ENCODE measurements at regions not wholly inside any gene's neighbourhood (a gene's known extent, or its start where the extent isn't known, plus 50 kb on each side); places are given as distances from the start of the nearest gene placed in this dataset.

DNA sequence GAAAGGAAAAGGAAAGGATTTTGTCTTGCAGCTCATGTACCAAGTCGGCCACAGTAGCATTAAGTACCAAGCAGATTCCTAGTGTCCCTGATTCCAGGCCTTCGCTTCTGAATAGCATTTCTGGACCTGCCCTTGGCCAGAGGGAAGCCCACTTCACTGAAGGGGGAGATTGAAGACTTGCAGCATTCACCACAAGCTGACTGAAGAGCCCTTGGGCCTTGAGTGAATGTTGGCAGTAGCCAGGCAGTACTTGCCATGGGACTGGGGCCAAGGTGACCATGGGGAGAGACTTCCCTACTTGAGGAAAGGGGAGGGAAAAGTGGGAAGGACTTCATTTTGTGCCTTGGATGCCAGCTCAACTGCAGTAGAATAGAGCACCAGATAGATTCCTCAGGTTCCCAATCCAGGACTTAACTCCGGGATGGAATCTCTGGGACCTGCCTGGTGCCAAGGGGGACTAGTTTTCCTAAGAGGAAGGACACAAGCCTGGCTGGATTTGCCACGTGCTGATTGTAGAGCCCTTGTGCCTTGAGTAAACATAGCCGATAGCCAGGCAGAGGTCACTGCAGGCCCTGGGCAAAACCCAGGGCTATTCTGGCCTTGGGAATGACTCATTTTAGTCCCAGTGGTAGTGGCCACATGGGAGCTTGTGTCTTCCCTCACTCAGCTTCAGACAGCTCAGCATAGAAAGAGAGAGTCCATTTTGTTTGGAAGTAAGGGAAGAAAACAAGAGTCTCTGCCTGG is 141.7 kb upstream of the KCND2 start:
- TF ChIP-seq, protein P1, sequence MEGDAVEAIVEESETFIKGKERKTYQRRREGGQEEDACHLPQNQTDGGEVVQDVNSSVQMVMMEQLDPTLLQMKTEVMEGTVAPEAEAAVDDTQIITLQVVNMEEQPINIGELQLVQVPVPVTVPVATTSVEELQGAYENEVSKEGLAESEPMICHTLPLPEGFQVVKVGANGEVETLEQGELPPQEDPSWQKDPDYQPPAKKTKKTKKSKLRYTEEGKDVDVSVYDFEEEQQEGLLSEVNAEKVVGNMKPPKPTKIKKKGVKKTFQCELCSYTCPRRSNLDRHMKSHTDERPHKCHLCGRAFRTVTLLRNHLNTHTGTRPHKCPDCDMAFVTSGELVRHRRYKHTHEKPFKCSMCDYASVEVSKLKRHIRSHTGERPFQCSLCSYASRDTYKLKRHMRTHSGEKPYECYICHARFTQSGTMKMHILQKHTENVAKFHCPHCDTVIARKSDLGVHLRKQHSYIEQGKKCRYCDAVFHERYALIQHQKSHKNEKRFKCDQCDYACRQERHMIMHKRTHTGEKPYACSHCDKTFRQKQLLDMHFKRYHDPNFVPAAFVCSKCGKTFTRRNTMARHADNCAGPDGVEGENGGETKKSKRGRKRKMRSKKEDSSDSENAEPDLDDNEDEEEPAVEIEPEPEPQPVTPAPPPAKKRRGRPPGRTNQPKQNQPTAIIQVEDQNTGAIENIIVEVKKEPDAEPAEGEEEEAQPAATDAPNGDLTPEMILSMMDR (IDR thresholded peaks at IDR 0.05; ENCODE audit: insufficient read depth, low read length), result no peak
- TF ChIP-seq, protein P2, sequence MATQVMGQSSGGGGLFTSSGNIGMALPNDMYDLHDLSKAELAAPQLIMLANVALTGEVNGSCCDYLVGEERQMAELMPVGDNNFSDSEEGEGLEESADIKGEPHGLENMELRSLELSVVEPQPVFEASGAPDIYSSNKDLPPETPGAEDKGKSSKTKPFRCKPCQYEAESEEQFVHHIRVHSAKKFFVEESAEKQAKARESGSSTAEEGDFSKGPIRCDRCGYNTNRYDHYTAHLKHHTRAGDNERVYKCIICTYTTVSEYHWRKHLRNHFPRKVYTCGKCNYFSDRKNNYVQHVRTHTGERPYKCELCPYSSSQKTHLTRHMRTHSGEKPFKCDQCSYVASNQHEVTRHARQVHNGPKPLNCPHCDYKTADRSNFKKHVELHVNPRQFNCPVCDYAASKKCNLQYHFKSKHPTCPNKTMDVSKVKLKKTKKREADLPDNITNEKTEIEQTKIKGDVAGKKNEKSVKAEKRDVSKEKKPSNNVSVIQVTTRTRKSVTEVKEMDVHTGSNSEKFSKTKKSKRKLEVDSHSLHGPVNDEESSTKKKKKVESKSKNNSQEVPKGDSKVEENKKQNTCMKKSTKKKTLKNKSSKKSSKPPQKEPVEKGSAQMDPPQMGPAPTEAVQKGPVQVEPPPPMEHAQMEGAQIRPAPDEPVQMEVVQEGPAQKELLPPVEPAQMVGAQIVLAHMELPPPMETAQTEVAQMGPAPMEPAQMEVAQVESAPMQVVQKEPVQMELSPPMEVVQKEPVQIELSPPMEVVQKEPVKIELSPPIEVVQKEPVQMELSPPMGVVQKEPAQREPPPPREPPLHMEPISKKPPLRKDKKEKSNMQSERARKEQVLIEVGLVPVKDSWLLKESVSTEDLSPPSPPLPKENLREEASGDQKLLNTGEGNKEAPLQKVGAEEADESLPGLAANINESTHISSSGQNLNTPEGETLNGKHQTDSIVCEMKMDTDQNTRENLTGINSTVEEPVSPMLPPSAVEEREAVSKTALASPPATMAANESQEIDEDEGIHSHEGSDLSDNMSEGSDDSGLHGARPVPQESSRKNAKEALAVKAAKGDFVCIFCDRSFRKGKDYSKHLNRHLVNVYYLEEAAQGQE (IDR thresholded peaks at IDR 0.05; ENCODE audit: insufficient replicate concordance, low read depth), result no peak
- TF ChIP-seq POLR2AphosphoS5 (IDR thresholded peaks at IDR 0.05; ENCODE audit: low read depth), result no peak
